ENCODE measurements at regions not wholly inside any gene's neighbourhood (a gene's known extent, or its start where the extent isn't known, plus 50 kb on each side); places are given as distances from the start of the nearest gene placed in this dataset.

GRCh38 chr10:130747946-130748345, 563.6 kb downstream of the TCERG1L start:
- DNase-seq: no peak

GRCh38 chr10:130748409-130749057, 563.0 kb downstream of the TCERG1L start:
- DNase-seq: no peak

- DNase-seq: no peak
These were observed 561.6 kb downstream of the TCERG1L start for GRCh38 chr10:130749911-130750310.

- DNase-seq: no peak
These were observed 561.1 kb downstream of the TCERG1L start for GRCh38 chr10:130750441-130750840.

- no peak for DNase-seq
These were observed 560.2 kb downstream of the TCERG1L start for GRCh38 chr10:130751106-130751840.

- no peak for DNase-seq
These were observed 559.7 kb downstream of the TCERG1L start for GRCh38 chr10:130751851-130752250.

- no peak for DNase-seq
These were observed 554.9 kb downstream of the TCERG1L start for GRCh38 chr10:130756651-130757050.

GRCh38 chr10:130757271-130757670, 554.2 kb downstream of the TCERG1L start:
- DNase-seq: no peak

GRCh38 chr10:130757821-130758489, 553.6 kb downstream of the TCERG1L start:
- DNase-seq: no peak

GRCh38 chr10:130758529-130758928, 553.0 kb downstream of the TCERG1L start:
- DNase-seq: no peak

GRCh38 chr10:130761032-130761575, 550.4 kb downstream of the TCERG1L start:
- DNase-seq: no peak

GRCh38 chr10:130761788-130762301, 549.7 kb downstream of the TCERG1L start:
- no peak for DNase-seq

GRCh38 chr10:130762491-130762890, 549.0 kb downstream of the TCERG1L start:
- DNase-seq: no peak

- no peak for DNase-seq
These were observed 548.5 kb downstream of the TCERG1L start for GRCh38 chr10:130763071-130763470.

GRCh38 chr10:130763491-130763890, 548.0 kb downstream of the TCERG1L start:
- DNase-seq: no peak

- DNase-seq: no peak
These were observed 546.9 kb downstream of the TCERG1L start for GRCh38 chr10:130764651-130765050.

GRCh38 chr10:130766071-130766470, 545.5 kb downstream of the TCERG1L start:
- DNase-seq: no peak

GRCh38 chr10:130767116-130767730, 544.3 kb downstream of the TCERG1L start:
- DNase-seq: no peak

GRCh38 chr10:130769146-130770017, 542.1 kb downstream of the TCERG1L start:
- DNase-seq: no peak

GRCh38 chr10:130770018-130770630, 541.4 kb downstream of the TCERG1L start:
- no peak for DNase-seq

- no peak for DNase-seq
These were observed 540.0 kb downstream of the TCERG1L start for GRCh38 chr10:130771491-130771946.
